Skeletal muscle satellite cell (primary cell): ENCODE measurements at regions not wholly inside any gene's neighbourhood (a gene's known extent, or its start where the extent isn't known, plus 50 kb on each side); places are given as distances from the start of the nearest gene placed in this dataset.

Experiments
- H3K27me3 ChIP-seq: 2 replicates; pipeline ENCODE4 v1.7.0; 2013; ENCODE audit warnings: low read length; ENCODE audit not compliant: control insufficient read depth, insufficient read depth
- H3K36me3 ChIP-seq: 2 replicates; pipeline ENCODE4 v1.7.0; 2013; ENCODE audit warnings: mild to moderate bottlenecking, control low read depth, low read length; ENCODE audit not compliant: insufficient read depth
- H3K4me1 ChIP-seq: 2 replicates; pipeline ENCODE4 v1.7.0; 2013; ENCODE audit warnings: low read length; ENCODE audit not compliant: control insufficient read depth, insufficient read depth
- H3K4me2 ChIP-seq: 2 replicates; pipeline ENCODE4 v1.7.0; 2013; ENCODE audit warnings: mild to moderate bottlenecking, low read length
- H3K4me3 ChIP-seq: 2 replicates; pipeline ENCODE4 v1.7.0; 2013; ENCODE audit warnings: low read length
- H3K9ac ChIP-seq: 2 replicates; pipeline ENCODE4 v1.7.0; 2013; ENCODE audit warnings: mild to moderate bottlenecking, low read depth, low read length, moderate library complexity
- H3K9me3 ChIP-seq: replicated peaks from 2 replicates; pipeline ENCODE4 v1.7.0; 2013; ENCODE audit warnings: mild to moderate bottlenecking, control low read depth, low read length

DNA sequence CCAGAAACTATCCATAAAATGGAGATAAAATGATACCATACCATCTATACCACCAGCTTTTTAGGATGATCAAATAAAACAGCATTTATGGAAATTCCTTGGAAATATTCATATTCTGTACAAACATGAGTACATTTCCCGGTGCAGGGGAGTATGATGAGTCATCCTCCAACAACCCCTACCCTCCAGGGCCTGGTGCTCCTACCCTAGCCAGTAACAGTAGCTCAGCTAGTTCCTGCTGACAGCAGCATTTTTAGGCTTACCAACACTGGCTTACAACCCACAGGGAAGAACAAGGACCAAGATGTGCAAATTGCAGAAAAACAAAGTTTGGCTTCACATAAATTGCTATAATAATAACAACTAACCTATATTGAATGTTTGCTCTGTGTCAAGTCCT, 406.2 kb upstream of the CADM1 start:
- Histone ChIP-seq H3K4me3 (no peak overlapping the region), H3K9me3 (peaks cover 3% of the 10 kb centered on the region), H3K4me2 (no peak overlapping the region), H3K4me1 (peaks cover 6% of the 10 kb centered on the region), H3K36me3 (no peaks in the 10 kb centered on the region), H3K9ac (no peak overlapping the region), H3K27me3 (no peaks in the 10 kb centered on the region)

GRCh38 chr11:115906171-115906570, 402.0 kb upstream of the CADM1 start:
- H3K36me3 ChIP-seq, result no peaks in the 10 kb centered on the region
- no peak overlapping the region for H3K4me3 ChIP-seq
- H3K9ac ChIP-seq, result no peak overlapping the region
- H3K9me3 ChIP-seq, result peaks cover 4% of the 10 kb centered on the region
- H3K27me3 ChIP-seq, result no peaks in the 10 kb centered on the region
- H3K4me1 ChIP-seq, result peaks cover 12% of the 10 kb centered on the region
- H3K4me2 ChIP-seq, result no peak overlapping the region

GRCh38 chr11:115905341-115906000, 401.3 kb upstream of the CADM1 start:
- Histone ChIP-seq H3K4me3 (no peak overlapping the region), H3K4me1 (peaks cover 12% of the 10 kb centered on the region), H3K27me3 (no peaks in the 10 kb centered on the region), H3K9me3 (peaks cover 4% of the 10 kb centered on the region), H3K4me2 (no peak overlapping the region), H3K9ac (no peak overlapping the region), H3K36me3 (no peaks in the 10 kb centered on the region)

GRCh38 chr11:115903179-115903578, 399.0 kb upstream of the CADM1 start:
- Histone ChIP-seq H3K27me3 (no peaks in the 10 kb centered on the region), H3K36me3 (no peaks in the 10 kb centered on the region), H3K4me2 (no peak overlapping the region), H3K9ac (no peak overlapping the region), H3K9me3 (peaks cover 4% of the 10 kb centered on the region), H3K4me1 (peaks cover 12% of the 10 kb centered on the region), H3K4me3 (no peak overlapping the region)

DNA sequence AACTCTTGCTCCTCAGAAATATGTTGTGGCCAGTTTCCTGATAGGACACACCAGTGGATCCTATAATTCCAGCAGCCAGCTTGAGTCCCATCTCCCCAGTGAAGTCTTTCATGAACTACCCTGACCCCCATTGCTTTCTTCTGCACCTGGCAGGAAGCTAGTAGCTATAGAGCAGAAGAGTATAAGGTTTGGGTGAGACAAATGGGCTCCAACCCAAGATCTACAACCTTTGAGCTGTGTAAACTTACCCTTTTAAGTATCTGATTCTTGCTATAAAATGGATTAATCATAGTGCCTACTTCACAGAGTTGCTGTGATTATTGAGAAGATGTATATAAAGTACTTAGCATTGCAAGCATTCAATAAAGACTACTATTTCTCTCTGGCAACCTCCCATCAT, 396.9 kb upstream of the CADM1 start:
- Histone ChIP-seq H3K4me1 (peaks cover 12% of the 10 kb centered on the region), H3K4me2 (no peak overlapping the region), H3K27me3 (no peaks in the 10 kb centered on the region), H3K9me3 (peaks cover 4% of the 10 kb centered on the region), H3K36me3 (no peaks in the 10 kb centered on the region), H3K9ac (no peak overlapping the region), H3K4me3 (no peak overlapping the region)

DNA sequence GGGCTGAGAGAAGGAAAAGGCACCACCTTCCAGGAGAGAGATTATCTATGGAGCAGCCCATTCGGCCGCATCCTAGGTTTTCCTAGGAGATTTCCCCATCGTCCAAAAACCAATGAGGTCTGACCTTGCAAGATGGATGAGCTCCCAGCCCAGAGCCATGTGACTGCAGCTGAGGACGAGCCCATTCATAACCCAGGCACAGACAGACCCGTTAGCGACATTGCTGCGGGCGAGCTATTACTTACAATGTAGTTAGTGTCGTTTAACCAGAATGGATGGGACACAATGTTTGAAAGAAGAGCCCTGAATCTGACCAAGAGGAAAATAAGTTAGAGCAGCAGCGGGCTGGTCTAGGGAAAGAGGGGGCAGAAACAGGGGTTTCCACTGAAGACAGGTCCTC, 395.9 kb upstream of the CADM1 start:
- Histone ChIP-seq H3K4me2 (no peak overlapping the region), H3K9ac (no peak overlapping the region), H3K27me3 (no peaks in the 10 kb centered on the region), H3K36me3 (no peaks in the 10 kb centered on the region), H3K4me3 (no peak overlapping the region), H3K9me3 (peaks cover 4% of the 10 kb centered on the region), H3K4me1 (peaks cover 6% of the 10 kb centered on the region)

DNA sequence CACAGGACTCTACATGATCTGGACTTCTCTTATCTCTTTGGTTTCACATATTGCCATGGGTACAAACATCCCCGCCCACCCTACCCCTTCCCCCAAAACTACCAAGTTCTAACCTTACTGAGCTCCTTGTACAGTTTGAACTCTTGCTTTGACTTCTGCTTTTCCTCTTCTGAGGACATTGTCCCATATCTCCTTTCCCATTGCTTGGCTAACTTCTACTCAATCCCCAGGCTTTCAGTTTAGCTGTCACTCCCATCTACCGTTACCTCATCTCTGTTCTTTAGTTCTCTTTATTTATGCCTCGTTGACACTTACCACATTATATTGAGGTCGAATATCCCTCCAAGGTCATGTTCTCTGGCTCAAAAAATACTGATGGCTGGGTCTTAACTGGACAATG, 393.5 kb upstream of the CADM1 start:
- Histone ChIP-seq H3K9ac (no peak overlapping the region), H3K4me1 (no peaks in the 10 kb centered on the region), H3K9me3 (no peaks in the 10 kb centered on the region), H3K27me3 (no peaks in the 10 kb centered on the region), H3K4me3 (no peak overlapping the region), H3K36me3 (no peaks in the 10 kb centered on the region), H3K4me2 (no peak overlapping the region)

DNA sequence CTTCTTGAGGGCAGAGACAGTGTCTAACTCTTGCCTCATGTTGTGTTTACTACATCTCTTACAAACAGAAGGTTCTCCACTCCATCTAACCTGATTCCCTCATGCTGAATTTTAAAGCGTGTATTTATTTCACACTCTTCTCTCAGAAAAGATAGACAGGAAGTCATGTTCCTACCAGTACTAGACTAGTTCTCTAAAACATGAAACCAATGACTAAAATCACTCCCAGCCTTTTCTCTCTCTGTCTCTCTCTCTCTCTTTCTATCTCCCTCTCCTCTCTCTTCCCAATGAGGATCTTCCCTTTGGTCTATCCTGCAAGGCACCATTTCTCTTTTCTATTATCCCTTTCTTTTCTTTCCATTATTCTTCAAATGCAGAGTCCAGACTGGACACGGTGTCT, 391.9 kb upstream of the CADM1 start:
- Histone ChIP-seq H3K9ac (no peak overlapping the region), H3K4me2 (no peak overlapping the region), H3K4me3 (no peak overlapping the region), H3K27me3 (no peaks in the 10 kb centered on the region), H3K36me3 (no peaks in the 10 kb centered on the region), H3K4me1 (no peaks in the 10 kb centered on the region), H3K9me3 (no peaks in the 10 kb centered on the region)

GRCh38 chr11:115895594-115895993, 391.4 kb upstream of the CADM1 start:
- Histone ChIP-seq H3K4me1 (no peaks in the 10 kb centered on the region), H3K4me2 (no peak overlapping the region), H3K36me3 (no peaks in the 10 kb centered on the region), H3K9me3 (no peaks in the 10 kb centered on the region), H3K9ac (no peak overlapping the region), H3K27me3 (no peaks in the 10 kb centered on the region), H3K4me3 (no peak overlapping the region)

- H3K36me3 ChIP-seq, result no peaks in the 10 kb centered on the region
- H3K4me1 ChIP-seq, result no peaks in the 10 kb centered on the region
- no peak overlapping the region for H3K9ac ChIP-seq
- H3K9me3 ChIP-seq, result no peaks in the 10 kb centered on the region
- no peak overlapping the region for H3K4me2 ChIP-seq
- no peaks in the 10 kb centered on the region for H3K27me3 ChIP-seq
- no peak overlapping the region for H3K4me3 ChIP-seq
Measured at GRCh38 chr11:115894176-115894575, 390.0 kb upstream of the CADM1 start.

- Histone ChIP-seq H3K4me1 (no peaks in the 10 kb centered on the region), H3K4me2 (no peak overlapping the region), H3K36me3 (no peaks in the 10 kb centered on the region), H3K4me3 (no peak overlapping the region), H3K27me3 (no peaks in the 10 kb centered on the region), H3K9ac (no peak overlapping the region), H3K9me3 (no peaks in the 10 kb centered on the region)
Measured at GRCh38 chr11:115893461-115894099, 389.4 kb upstream of the CADM1 start.

DNA sequence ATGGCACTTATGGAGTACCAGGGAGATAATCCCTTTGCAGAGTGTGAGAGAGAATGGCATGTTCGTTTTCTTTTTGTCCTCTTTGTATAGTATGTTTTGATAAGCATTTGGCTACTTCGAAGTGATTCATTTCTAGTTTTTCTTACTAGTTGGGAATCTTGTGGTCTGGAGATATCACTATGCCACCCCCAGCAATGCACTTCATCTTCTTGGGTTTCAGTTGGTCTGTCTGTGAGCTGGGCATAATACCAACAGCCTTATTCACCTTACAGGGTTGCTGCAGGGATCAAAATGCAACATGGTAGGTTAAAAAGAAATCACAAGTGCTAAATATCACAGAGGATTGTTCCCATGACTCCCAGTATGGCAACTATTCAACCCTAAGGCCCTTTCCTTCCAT, 387.8 kb upstream of the CADM1 start:
- Histone ChIP-seq H3K9me3 (no peaks in the 10 kb centered on the region), H3K9ac (no peak overlapping the region), H3K4me2 (no peak overlapping the region), H3K4me3 (no peak overlapping the region), H3K27me3 (no peaks in the 10 kb centered on the region), H3K36me3 (no peaks in the 10 kb centered on the region), H3K4me1 (no peaks in the 10 kb centered on the region)
